Neuronal stem cell (in vitro differentiated cells): ENCODE measurements at regions not wholly inside any gene's neighbourhood (a gene's known extent, or its start where the extent isn't known, plus 50 kb on each side); places are given as distances from the start of the nearest gene placed in this dataset.

Source experiments
- DNase-seq: peaks from one replicate; pipeline ENCODE4 v3.0.0-alpha.2; 2013; ENCODE audit warnings: low spot score
- H2AFZ ChIP-seq: one replicate; pipeline ENCODE4 v1.6.1; 2013; ENCODE audit warnings: mild to moderate bottlenecking, low read length, inconsistent platforms
- H2AK5ac ChIP-seq: 2 replicates; pipeline ENCODE4 v1.6.1; 2013; ENCODE audit warnings: low read depth, mild to moderate bottlenecking, inconsistent platforms, low read length, moderate library complexity, mixed read lengths
- H2BK120ac ChIP-seq: 2 replicates; pipeline ENCODE4 v1.6.1; 2013; ENCODE audit warnings: low read depth, mild to moderate bottlenecking, inconsistent platforms, low read length, moderate library complexity, mixed read lengths
- H2BK12ac ChIP-seq: one replicate; pipeline ENCODE4 v1.6.1; 2013; ENCODE audit warnings: low read length, inconsistent platforms
- H2BK15ac ChIP-seq: 2 replicates; pipeline ENCODE4 v1.6.1; 2013; ENCODE audit warnings: mild to moderate bottlenecking, low read length, inconsistent platforms, mixed read lengths
- H2BK5ac ChIP-seq: one replicate; pipeline ENCODE4 v1.6.1; 2013; ENCODE audit warnings: inconsistent platforms, mild to moderate bottlenecking, low read length, moderate library complexity
- H3K14ac ChIP-seq: one replicate; pipeline ENCODE4 v1.6.1; 2013; ENCODE audit warnings: low read length, inconsistent platforms
- H3K18ac ChIP-seq: 2 replicates; pipeline ENCODE4 v1.6.1; 2013; ENCODE audit warnings: low read length, inconsistent platforms
- H3K23ac ChIP-seq: 2 replicates; pipeline ENCODE4 v1.6.1; 2013; ENCODE audit warnings: low read depth, mild to moderate bottlenecking, mixed read lengths, low read length, inconsistent platforms; ENCODE audit not compliant: poor library complexity
- H3K27ac ChIP-seq: replicated peaks from 3 replicates; pipeline ENCODE4 v1.5.1; 2013; ENCODE audit warnings: low read length, inconsistent platforms
- H3K27me3 ChIP-seq, 3 experiments: 2 replicates each; pipeline ENCODE4 v1.6.1; 2013; ENCODE audit warnings: low read length in 3 of 3, mild to moderate bottlenecking in 2 of 3, inconsistent platforms in 1 of 3, low read depth in 1 of 3, mixed read lengths in 1 of 3, moderate library complexity in 1 of 3; ENCODE audit not compliant: control insufficient read depth in 3 of 3, insufficient read depth in 3 of 3
- H3K36me3 ChIP-seq, 2 donors: replicated peaks in 1 of 2; 2 replicates each; pipeline ENCODE4 v1.6.1; 2013; ENCODE audit warnings: low read length in 2 of 2; ENCODE audit not compliant: control insufficient read depth in 2 of 2, insufficient read depth in 2 of 2
- H3K4ac ChIP-seq: 2 replicates; pipeline ENCODE4 v1.6.1; 2013; ENCODE audit warnings: inconsistent platforms, mild to moderate bottlenecking, low read length, moderate library complexity
- H3K4me1 ChIP-seq, 2 donors: 1 replicate in 1 of 2; 2 replicates in 1 of 2; pipeline ENCODE4 v1.6.1; 2013; ENCODE audit warnings: low read length in 2 of 2, low read depth in 1 of 2; ENCODE audit not compliant: control insufficient read depth in 2 of 2, insufficient read depth in 1 of 2
- H3K4me2 ChIP-seq: one replicate; pipeline ENCODE4 v1.6.1; 2013; ENCODE audit warnings: mild to moderate bottlenecking, low read length, inconsistent platforms; ENCODE audit not compliant: insufficient read depth, poor library complexity, severe bottlenecking
- H3K4me3 ChIP-seq, 2 donors: 2 replicates each; pipeline ENCODE4 v1.5.1; 2013; ENCODE audit warnings: low read length in 2 of 2, mild to moderate bottlenecking in 2 of 2, inconsistent platforms in 1 of 2, moderate library complexity in 1 of 2
- H3K79me1 ChIP-seq: one replicate; pipeline ENCODE4 v1.6.1; 2013; ENCODE audit warnings: low read depth, mild to moderate bottlenecking, inconsistent platforms, low read length, moderate library complexity
- H3K9ac ChIP-seq: one replicate; pipeline ENCODE4 v1.6.1; 2013; ENCODE audit warnings: mild to moderate bottlenecking, low read depth, low read length, inconsistent platforms; ENCODE audit not compliant: poor library complexity
- H3K9me3 ChIP-seq, 2 donors: replicated peaks in 1 of 2; 2 replicates each; pipeline versions ENCODE3 to v1.6.1; 2013; ENCODE audit warnings: low read length in 2 of 2, mild to moderate bottlenecking in 2 of 2, inconsistent platforms in 1 of 2, low read depth in 1 of 2, mixed read lengths in 1 of 2, moderate library complexity in 1 of 2; ENCODE audit not compliant: control insufficient read depth in 2 of 2, insufficient read depth in 1 of 2
- H4K8ac ChIP-seq: one replicate; pipeline ENCODE4 v1.6.1; 2013; ENCODE audit warnings: low read depth, mild to moderate bottlenecking, inconsistent platforms, low read length, moderate library complexity
- H4K91ac ChIP-seq: one replicate; pipeline ENCODE4 v1.6.1; 2013; ENCODE audit warnings: low read length, low read depth, mild to moderate bottlenecking, inconsistent platforms; ENCODE audit not compliant: poor library complexity
- WGBS, 2 donors: extraction: QIAGEN DNeasy Blood & Tissue Kit; methylation state at CpG; one replicate each; pipeline ENCODE4 v1.1.7; 2013; ENCODE audit warnings: missing lambda C conversion rate in 2 of 2, mixed read lengths in 1 of 2; ENCODE audit not compliant: insufficient read length in 2 of 2, insufficient replicate concordance in 1 of 2; ENCODE audit errors: extremely low coverage in 2 of 2; 5-methylcytosine and 5-hydroxymethylcytosine counted together

- no peak overlapping the region for H3K4me3 ChIP-seq
- H2AFZ ChIP-seq = no peak overlapping the region
- H2BK5ac ChIP-seq = no peak overlapping the region
- H3K4me1 ChIP-seq = no peaks in the 10 kb centered on the region
- no peak overlapping the region for H3K9ac ChIP-seq
- no peak overlapping the region for H2BK12ac ChIP-seq
- no peaks in the 10 kb centered on the region for H3K79me1 ChIP-seq
- no peak overlapping the region for H2BK120ac ChIP-seq
- H3K27ac ChIP-seq = no peak overlapping the region
- H3K27me3 ChIP-seq = no peaks in the 10 kb centered on the region
- H3K4ac ChIP-seq = no peak overlapping the region
- H2AK5ac ChIP-seq = no peak overlapping the region
- H3K4me2 ChIP-seq = no peak overlapping the region
- no peak overlapping the region for H4K8ac ChIP-seq
- no peak overlapping the region for H3K18ac ChIP-seq
- no peak for DNase-seq
- no peak overlapping the region for H3K14ac ChIP-seq
- no peaks in the 10 kb centered on the region for H3K9me3 ChIP-seq
- no peak overlapping the region for H4K91ac ChIP-seq
- no peak overlapping the region for H2BK15ac ChIP-seq
- H3K23ac ChIP-seq = no peak overlapping the region
- H3K36me3 ChIP-seq = no peaks in the 10 kb centered on the region
Measured at GRCh38 chr3:144831955-144832716, 860.5 kb downstream of the DIPK2A start.

- Histone ChIP-seq H3K18ac (no peak overlapping the region), H3K4me3 (no peak overlapping the region), H3K4ac (no peak overlapping the region), H2BK5ac (no peak overlapping the region), H2AFZ (no peak overlapping the region), H3K9ac (no peak overlapping the region), H3K27me3 (no peaks in the 10 kb centered on the region), H4K8ac (no peak overlapping the region), H4K91ac (no peak overlapping the region), H2AK5ac (no peak overlapping the region), H3K27ac (no peak overlapping the region), H3K4me1 (no peaks in the 10 kb centered on the region), H3K4me2 (no peak overlapping the region), H3K23ac (no peak overlapping the region), H3K9me3 (peaks cover 0 to 7% of the 10 kb centered on the region in 2 donors), H2BK120ac (no peak overlapping the region), H3K36me3 (no peaks in the 10 kb centered on the region), H2BK12ac (no peak overlapping the region), H2BK15ac (no peak overlapping the region), H3K14ac (no peak overlapping the region), H3K79me1 (no peaks in the 10 kb centered on the region)
- no CpG with 5 or more reads among the region's 2 CpGs for WGBS, 2 donors
- no peak for DNase-seq
Measured at GRCh38 chr3:144839991-144840390, 868.4 kb downstream of the DIPK2A start.

- Histone ChIP-seq H3K9me3 (peaks cover 0 to 7% of the 10 kb centered on the region in 2 donors), H3K23ac (no peak overlapping the region), H3K27ac (no peak overlapping the region), H4K8ac (no peak overlapping the region), H3K14ac (no peak overlapping the region), H2AK5ac (no peak overlapping the region), H2BK12ac (no peak overlapping the region), H3K4me1 (no peaks in the 10 kb centered on the region), H2BK120ac (no peak overlapping the region), H2BK15ac (no peak overlapping the region), H3K79me1 (no peaks in the 10 kb centered on the region), H3K27me3 (no peaks in the 10 kb centered on the region), H2AFZ (no peak overlapping the region), H3K9ac (no peak overlapping the region), H2BK5ac (no peak overlapping the region), H3K18ac (no peak overlapping the region), H3K4ac (no peak overlapping the region), H3K4me2 (no peak overlapping the region), H4K91ac (no peak overlapping the region), H3K36me3 (no peaks in the 10 kb centered on the region), H3K4me3 (no peak overlapping the region)
- no CpG with 5 or more reads among the region's 1 CpG for WGBS, 2 donors
- no peak for DNase-seq
Measured at GRCh38 chr3:144840866-144841265, 869.2 kb downstream of the DIPK2A start.

- Histone ChIP-seq H3K18ac (no peak overlapping the region), H2AFZ (peak overlapping the region; percentile 29), H2BK12ac (no peak overlapping the region), H3K9me3 (peaks cover 0 to 7% of the 10 kb centered on the region in 2 donors), H2BK120ac (no peak overlapping the region), H3K14ac (no peak overlapping the region), H3K9ac (no peak overlapping the region), H3K27me3 (no peaks in the 10 kb centered on the region), H4K91ac (no peak overlapping the region), H3K79me1 (no peaks in the 10 kb centered on the region), H4K8ac (no peak overlapping the region), H3K4me1 (no peaks in the 10 kb centered on the region), H3K36me3 (no peaks in the 10 kb centered on the region), H3K4me3 (no peak overlapping the region), H3K23ac (no peak overlapping the region), H3K27ac (no peak overlapping the region), H2BK5ac (no peak overlapping the region), H2AK5ac (no peak overlapping the region), H3K4me2 (no peak overlapping the region), H2BK15ac (no peak overlapping the region), H3K4ac (no peak overlapping the region)
- no CpG with 5 or more reads among the region's 8 CpGs for WGBS, 2 donors
- DNase-seq = no peak
Measured at GRCh38 chr3:144843099-144843498, 871.5 kb downstream of the DIPK2A start.
